ENCODE measurements at regions not wholly inside any gene's neighbourhood (a gene's known extent, or its start where the extent isn't known, plus 50 kb on each side); places are given as distances from the start of the nearest gene placed in this dataset.

DNA sequence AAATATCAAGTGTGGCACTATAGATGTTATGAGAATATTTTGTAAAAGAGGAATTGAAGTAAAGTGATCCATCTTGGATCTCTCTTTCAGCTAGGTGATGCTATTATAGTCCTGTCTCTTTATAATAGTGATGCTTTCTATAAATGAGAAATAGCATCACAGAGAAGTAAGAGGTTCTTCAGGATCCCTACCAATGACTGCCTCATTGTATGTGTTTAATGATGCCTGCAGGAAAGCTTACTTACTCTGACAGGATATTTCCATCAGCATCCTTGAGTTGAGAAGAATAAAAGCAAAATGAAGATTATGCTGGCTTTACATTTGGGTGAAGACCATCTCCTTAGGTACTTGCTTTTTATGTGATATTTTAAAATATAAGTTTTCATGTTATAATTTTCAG lies 846.0 kb upstream of the LRFN5 start:
- H3K4me3 ChIP-seq (ENCODE audit: low read length), result no peak overlapping the region
- TF ChIP-seq CTCF (conservative IDR thresholded peaks at IDR 0.05; ENCODE audit: low read length), result no peak
- DNase-seq (ENCODE audit: low read depth), result no peak

GRCh38 chr14:40758076-40758475 lies 848.6 kb upstream of the LRFN5 start:
- no peak for DNase-seq (ENCODE audit: low read depth)
- no peak for TF ChIP-seq CTCF (conservative IDR thresholded peaks at IDR 0.05; ENCODE audit: low read length)
- H3K4me3 ChIP-seq (ENCODE audit: low read length), result no peak overlapping the region

- H3K4me3 ChIP-seq (ENCODE audit: low read length), result no peak overlapping the region
- TF ChIP-seq CTCF (conservative IDR thresholded peaks at IDR 0.05; ENCODE audit: low read length), result no peak
- no peak for DNase-seq (ENCODE audit: low read depth)
Observed at GRCh38 chr14:40757376-40757950, 849.2 kb upstream of the LRFN5 start.

DNA sequence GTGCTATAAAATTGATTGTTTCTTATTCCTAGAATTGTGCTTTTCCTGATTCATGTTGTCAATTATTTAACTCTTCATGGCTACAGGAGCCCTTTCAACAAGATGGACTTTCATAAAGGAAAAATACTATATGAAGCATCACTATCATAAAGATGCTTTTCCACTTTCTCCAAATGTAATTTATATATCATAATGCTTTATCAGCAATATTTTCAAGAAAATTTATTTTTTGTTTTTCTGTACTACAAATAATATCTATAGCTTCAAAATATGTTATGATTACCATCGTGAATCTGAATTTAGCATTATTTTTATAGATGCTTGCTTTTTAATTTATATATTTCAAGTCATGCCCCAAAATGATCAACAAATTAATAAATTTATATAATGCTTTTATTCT lies 873.5 kb upstream of the LRFN5 start:
- TF ChIP-seq CTCF (conservative IDR thresholded peaks at IDR 0.05; ENCODE audit: low read length), result no peak
- DNase-seq (ENCODE audit: low read depth), result no peak
- no peak overlapping the region for H3K4me3 ChIP-seq (ENCODE audit: low read length)

DNA sequence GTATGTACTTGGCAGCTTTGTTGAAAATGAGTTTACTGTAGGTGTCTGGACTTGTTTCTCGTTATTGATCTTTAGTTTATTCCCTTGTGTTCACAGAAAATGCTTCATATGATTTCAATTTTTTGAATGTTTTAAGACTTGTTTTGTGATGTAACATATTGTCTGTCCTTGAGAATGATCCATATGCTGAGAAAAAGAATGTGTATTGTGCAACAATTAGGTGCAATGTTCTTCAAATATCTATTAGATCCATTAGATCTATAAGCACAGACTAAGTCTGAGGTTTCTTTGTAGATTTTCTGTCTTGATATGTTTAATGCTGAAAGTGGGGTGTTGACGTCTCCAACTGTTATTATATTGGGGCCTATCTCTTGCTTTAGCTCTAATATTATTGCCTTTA lies 879.6 kb upstream of the LRFN5 start:
- no peak for TF ChIP-seq CTCF (conservative IDR thresholded peaks at IDR 0.05; ENCODE audit: low read length)
- no peak for DNase-seq (ENCODE audit: low read depth)
- no peak overlapping the region for H3K4me3 ChIP-seq (ENCODE audit: low read length)

DNA sequence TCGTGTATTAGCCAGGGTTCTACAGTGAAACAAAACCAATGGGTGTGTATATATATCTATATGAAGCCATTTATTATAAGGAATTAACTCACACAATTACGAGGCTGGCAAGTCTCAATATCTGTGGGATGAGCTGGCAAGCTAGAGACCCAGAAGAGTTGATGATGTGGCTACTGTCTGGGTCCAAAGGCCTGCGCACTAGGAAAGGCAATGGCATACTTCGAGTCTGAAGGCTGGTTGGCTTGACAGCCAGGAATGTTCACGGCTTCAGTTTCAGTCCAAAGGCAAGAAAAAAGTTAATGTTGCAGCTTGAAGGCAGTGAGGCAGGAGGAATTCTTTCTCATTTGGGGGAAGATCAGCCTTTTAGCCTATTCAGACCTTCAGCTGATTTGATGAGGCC lies 893.3 kb upstream of the LRFN5 start:
- H3K4me3 ChIP-seq (ENCODE audit: low read length), result no peak overlapping the region
- TF ChIP-seq CTCF (conservative IDR thresholded peaks at IDR 0.05; ENCODE audit: low read length), result no peak
- no peak for DNase-seq (ENCODE audit: low read depth)

GRCh38 chr14:40697231-40697630 lies 909.4 kb upstream of the LRFN5 start:
- DNase-seq (ENCODE audit: low read depth), result no peak
- H3K4me3 ChIP-seq (ENCODE audit: low read length), result no peak overlapping the region
- no peak for TF ChIP-seq CTCF (conservative IDR thresholded peaks at IDR 0.05; ENCODE audit: low read length)

Measured in AG10803 (cell line).